ENCODE measurements at regions not wholly inside any gene's neighbourhood (a gene's known extent, or its start where the extent isn't known, plus 50 kb on each side); places are given as distances from the start of the nearest gene placed in this dataset.

- intact Hi-C loops (cut with micrococcal nuclease), result no loop called here
- no peaks in the 10 kb centered on the region for H3K79me2 ChIP-seq (ENCODE audit: control insufficient read depth, insufficient read depth, low read length)
- WGBS (ENCODE audit: insufficient coverage), result 87% methylated on average over 6 of the region's 6 CpGs
- peaks cover 0 to 5% (median 0%) of the 10 kb centered on the region in 3 donors for H3K9me3 ChIP-seq (ENCODE audit: control extremely low read depth in 1 of 3, control insufficient read depth in 2 of 3, insufficient read depth in 1 of 3, low read length in 2 of 3)
- TF ChIP-seq EZH2 (IDR thresholded peaks at IDR 0.05; ENCODE audit: borderline replicate concordance, insufficient read depth, low read depth, low read length, poor library complexity, severe bottlenecking) (no peak), CTCF (IDR thresholded peaks at IDR 0.05) (no peak)
- H3K27ac Mint-ChIP-seq, result no peak overlapping the region
- ATAC-seq (ENCODE audit: low read depth), result no peak
- peaks cover 40% of the 10 kb centered on the region for H3K27me3 Mint-ChIP-seq
- no peaks in the 10 kb centered on the region for H3K9me3 Mint-ChIP-seq (ENCODE audit: insufficient read depth)
- no peak overlapping the region for H2AFZ ChIP-seq (ENCODE audit: insufficient read depth, low read depth, low read length, poor library complexity, severe bottlenecking)
- no peaks in the 10 kb centered on the region for H3K36me3 ChIP-seq (replicated peaks in 1 of 2; ENCODE audit: control extremely low read depth in 1 of 2, control insufficient read depth in 1 of 2, extremely low read depth in 1 of 2, insufficient read depth in 2 of 2, low read length in 1 of 2)
- no peak overlapping the region for H3K27ac ChIP-seq (ENCODE audit: low read length in 2 of 2)
- H3K4me1 Mint-ChIP-seq, result peaks cover 10% of the 10 kb centered on the region
- no peaks in the 10 kb centered on the region for H4K20me1 ChIP-seq (ENCODE audit: control insufficient read depth, insufficient read depth, low read length, poor library complexity, severe bottlenecking)
- H3K4me3 ChIP-seq (ENCODE audit: control extremely low read depth in 1 of 5, extremely low read depth in 1 of 5, insufficient read depth in 1 of 5, low read depth in 2 of 5, low read length in 4 of 5), result no peak overlapping the region
- peaks cover 0 to 47% (median 18%) of the 10 kb centered on the region in 4 experiments for H3K27me3 ChIP-seq (replicated peaks in 1 of 4; ENCODE audit: control extremely low read depth in 1 of 4, control insufficient read depth in 3 of 4, insufficient read depth in 4 of 4, low read length in 3 of 4)
- ChIA-PET POLR2A (no interaction called here), CTCF (interaction anchor here (0.7 kb wide), 1 partner anchor 8 kb away, joined by 3 read pairs; no protein-coding TSS in a partner anchor)
- H3K4me3 Mint-ChIP-seq, result no peak overlapping the region
- no peak overlapping the region for H3K9ac ChIP-seq (ENCODE audit: low read length)
- H3K4me2 ChIP-seq (replicated peaks; ENCODE audit: low read depth, low read length, poor library complexity, severe bottlenecking), result no peak overlapping the region
- H3K4me1 ChIP-seq (ENCODE audit: control insufficient read depth in 2 of 2, insufficient read depth in 2 of 2, low read length in 2 of 2), result peaks cover 9 to 10% of the 10 kb centered on the region in 2 donors
- no peak for DNase-seq
Measured at GRCh38 chr10:78982726-78983125, 86.0 kb upstream of the ZMIZ1 start.

GRCh38 chr10:78983608-78984007 is 85.2 kb upstream of the ZMIZ1 start:
- Histone ChIP-seq H3K79me2 (ENCODE audit: control insufficient read depth, insufficient read depth, low read length) (no peaks in the 10 kb centered on the region), H3K27ac (ENCODE audit: low read length in 2 of 2) (no peak overlapping the region), H3K9me3 (ENCODE audit: control extremely low read depth in 1 of 3, control insufficient read depth in 2 of 3, insufficient read depth in 1 of 3, low read length in 2 of 3) (peaks cover 0 to 5% (median 0%) of the 10 kb centered on the region in 3 donors), H3K4me3 (ENCODE audit: control extremely low read depth in 1 of 5, extremely low read depth in 1 of 5, insufficient read depth in 1 of 5, low read depth in 2 of 5, low read length in 4 of 5) (no peak overlapping the region), H2AFZ (ENCODE audit: insufficient read depth, low read depth, low read length, poor library complexity, severe bottlenecking) (no peak overlapping the region), H3K4me2 (replicated peaks; ENCODE audit: low read depth, low read length, poor library complexity, severe bottlenecking) (no peak overlapping the region), H3K4me1 (ENCODE audit: control insufficient read depth in 2 of 2, insufficient read depth in 2 of 2, low read length in 2 of 2) (peaks cover 9 to 10% of the 10 kb centered on the region in 2 donors), H3K36me3 (replicated peaks in 1 of 2; ENCODE audit: control extremely low read depth in 1 of 2, control insufficient read depth in 1 of 2, extremely low read depth in 1 of 2, insufficient read depth in 2 of 2, low read length in 1 of 2) (no peaks in the 10 kb centered on the region), H3K27me3 (replicated peaks in 1 of 4; ENCODE audit: control extremely low read depth in 1 of 4, control insufficient read depth in 3 of 4, insufficient read depth in 4 of 4, low read length in 3 of 4) (peaks cover 0 to 45% (median 19%) of the 10 kb centered on the region in 4 experiments), H3K9ac (ENCODE audit: low read length) (no peak overlapping the region), H4K20me1 (ENCODE audit: control insufficient read depth, insufficient read depth, low read length, poor library complexity, severe bottlenecking) (no peaks in the 10 kb centered on the region)
- no peak for ATAC-seq (ENCODE audit: low read depth)
- H3K4me1 Mint-ChIP-seq, result peaks cover 10% of the 10 kb centered on the region
- ChIA-PET CTCF (no interaction called here), POLR2A (no interaction called here)
- no peak overlapping the region for H3K4me3 Mint-ChIP-seq
- 76% methylated on average over 4 of the region's 4 CpGs for WGBS (ENCODE audit: insufficient coverage)
- peaks cover 38% of the 10 kb centered on the region for H3K27me3 Mint-ChIP-seq
- no peak overlapping the region for H3K27ac Mint-ChIP-seq
- no peaks in the 10 kb centered on the region for H3K9me3 Mint-ChIP-seq (ENCODE audit: insufficient read depth)
- intact Hi-C loops (cut with micrococcal nuclease), result no loop called here
- TF ChIP-seq EZH2 (IDR thresholded peaks at IDR 0.05; ENCODE audit: borderline replicate concordance, insufficient read depth, low read depth, low read length, poor library complexity, severe bottlenecking) (no peak), CTCF (IDR thresholded peaks at IDR 0.05) (no peak)
- DNase-seq, result no peak
